NCI-H2227 (cell line): ENCODE measurements at regions not wholly inside any gene's neighbourhood (a gene's known extent, or its start where the extent isn't known, plus 50 kb on each side); places are given as distances from the start of the nearest gene placed in this dataset.

ENCODE experiments used
- DNase-seq: peaks from one replicate; lab custom pipeline; 2025; ENCODE audit not compliant: unreplicated experiment; lab: John Stamatoyannopoulos, UW

GRCh38 chr2:14123436-14124103 is 508.9 kb upstream of the LRATD1 start:
- DNase-seq, result no peak

GRCh38 chr2:14125624-14126293 is 506.8 kb upstream of the LRATD1 start:
- no peak for DNase-seq

DNA sequence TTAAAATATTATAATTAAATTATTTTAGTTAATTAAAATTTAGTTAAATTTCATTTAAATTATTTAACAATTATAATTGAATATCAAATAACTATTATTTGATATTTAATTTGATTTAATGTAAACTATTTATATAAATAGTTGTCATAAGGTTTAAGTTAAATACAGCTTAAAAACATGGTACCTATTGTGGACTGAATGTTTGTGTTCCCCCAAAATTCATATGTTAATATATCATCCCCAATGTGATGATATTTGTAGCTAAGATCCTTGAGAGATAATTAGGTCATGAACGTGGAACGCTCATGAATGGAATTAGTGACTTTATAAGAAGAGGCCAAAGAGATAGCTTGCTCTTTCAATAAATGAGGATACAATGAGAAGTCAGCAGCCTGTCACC is 505.7 kb upstream of the LRATD1 start:
- no peak for DNase-seq

GRCh38 chr2:14127765-14128164 is 504.8 kb upstream of the LRATD1 start:
- DNase-seq, result no peak

DNA sequence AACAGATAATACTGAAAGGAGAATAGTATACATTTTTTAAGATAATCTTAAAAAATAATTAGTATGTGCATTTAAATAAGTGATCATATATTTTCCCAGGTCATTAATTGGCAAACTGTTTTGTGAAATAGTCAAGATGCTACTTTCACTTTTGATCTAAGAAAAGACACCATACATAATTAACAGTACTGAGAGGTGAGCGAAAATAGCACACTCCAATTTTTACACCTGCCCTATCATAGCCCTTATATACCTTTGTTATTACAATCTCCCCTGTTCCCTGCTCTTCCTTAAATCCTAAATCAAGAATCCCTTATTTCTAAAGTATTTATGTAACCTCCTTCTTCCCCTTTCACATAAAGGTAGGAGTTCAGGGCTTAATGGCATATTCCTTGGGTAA is 500.1 kb upstream of the LRATD1 start:
- no peak for DNase-seq

DNA sequence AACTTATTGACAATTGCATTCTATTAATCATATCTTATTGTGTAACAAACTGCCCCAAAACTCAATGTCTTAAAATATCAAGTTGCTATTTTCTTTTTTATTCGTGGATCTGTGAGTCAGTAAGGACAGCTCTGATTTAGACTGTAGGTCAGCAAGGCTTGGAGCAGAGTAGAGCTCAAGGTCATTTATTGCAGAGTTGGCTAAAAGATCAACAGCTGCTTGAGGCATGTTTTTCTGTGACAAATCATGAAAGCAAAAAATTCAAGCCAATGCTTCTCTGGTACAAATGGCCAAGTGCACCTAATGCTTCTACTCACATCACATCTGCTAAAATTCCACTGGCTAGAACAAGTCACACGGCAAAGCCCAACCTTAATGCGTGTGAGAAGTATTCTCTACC is 497.7 kb upstream of the LRATD1 start:
- no peak for DNase-seq

DNA sequence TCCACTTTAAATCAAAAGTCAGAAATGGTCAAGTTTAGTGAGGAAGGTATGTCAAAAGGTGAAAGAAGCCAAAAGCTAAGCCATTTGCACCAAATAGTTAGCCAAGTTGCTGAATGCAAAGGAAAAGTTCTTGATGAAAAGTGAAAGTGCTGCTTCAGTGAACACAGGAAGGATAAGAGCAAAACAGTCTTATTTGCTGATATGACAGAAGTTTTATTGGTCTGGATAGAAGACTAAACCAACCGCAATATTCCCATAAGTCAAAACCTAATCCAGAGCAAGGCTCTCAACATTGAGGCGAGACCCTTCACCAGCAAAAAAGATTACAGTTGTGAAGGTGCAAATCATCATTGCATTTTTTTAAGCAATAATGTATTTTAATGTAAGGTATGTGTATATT is 496.5 kb upstream of the LRATD1 start:
- DNase-seq, result no peak

DNA sequence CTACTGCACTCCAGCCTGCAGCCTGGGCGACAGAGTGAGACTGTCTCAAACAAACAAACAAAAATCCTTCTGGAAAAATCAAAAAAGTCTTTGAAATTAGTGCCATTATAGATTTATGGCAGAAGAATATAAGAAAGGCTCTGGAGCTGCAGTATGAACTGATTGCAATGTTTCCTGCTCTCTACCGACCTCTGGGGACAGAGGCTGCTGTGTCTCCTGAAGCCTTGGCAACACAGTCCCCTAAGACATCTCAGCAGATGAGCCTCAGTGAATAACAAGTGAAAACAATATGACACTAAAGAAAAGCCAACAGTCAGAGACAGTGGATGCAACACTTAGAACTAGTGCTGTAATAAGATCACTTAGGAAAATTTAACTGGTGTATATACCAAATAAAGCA is 494.9 kb upstream of the LRATD1 start:
- no peak for DNase-seq

- peak; percentile 65 for DNase-seq
Measured at GRCh38 chr2:14140009-14140550, 492.4 kb upstream of the LRATD1 start.

DNA sequence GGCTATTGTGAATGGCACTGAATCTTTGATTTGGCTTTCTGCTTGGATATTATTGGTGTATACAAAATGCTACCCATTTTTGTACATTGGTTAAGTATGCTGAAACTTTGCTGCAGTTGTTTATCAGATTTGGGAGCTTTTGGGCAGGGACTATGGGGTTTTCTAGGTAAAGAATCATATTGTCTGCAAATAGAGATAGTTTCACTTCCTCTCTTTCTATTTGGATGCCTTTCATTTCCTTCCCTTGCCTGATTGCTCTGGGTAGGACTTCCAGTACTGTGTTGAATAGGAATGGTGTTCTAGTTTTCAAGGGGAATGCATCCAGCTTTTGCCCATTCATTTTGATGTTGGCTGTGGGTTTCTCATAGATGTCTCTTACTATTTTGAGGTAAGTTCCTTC is 489.1 kb upstream of the LRATD1 start:
- no peak for DNase-seq

- DNase-seq, result no peak
Measured at GRCh38 chr2:14148216-14148615, 484.3 kb upstream of the LRATD1 start.

- no peak for DNase-seq
Measured at GRCh38 chr2:14157816-14158215, 474.7 kb upstream of the LRATD1 start.

DNA sequence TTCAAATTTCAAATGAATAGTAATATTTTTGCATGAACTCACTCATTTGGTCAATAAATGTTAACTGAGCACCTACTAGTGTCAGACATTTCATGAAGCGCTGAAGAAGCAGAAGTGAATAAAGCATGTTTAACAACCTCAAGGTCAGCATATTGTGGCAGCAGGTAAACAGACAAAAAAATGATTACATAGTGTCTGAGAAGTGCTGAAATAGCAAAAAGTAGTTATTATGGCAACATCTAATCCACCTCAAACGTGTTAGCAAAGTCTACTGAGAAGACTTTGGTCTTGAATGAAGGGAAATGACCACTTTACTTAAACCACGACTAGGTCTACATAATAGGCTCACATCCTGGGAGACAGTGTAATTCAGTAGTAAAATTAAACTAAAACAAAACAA is 452.2 kb upstream of the LRATD1 start:
- DNase-seq, result no peak

DNA sequence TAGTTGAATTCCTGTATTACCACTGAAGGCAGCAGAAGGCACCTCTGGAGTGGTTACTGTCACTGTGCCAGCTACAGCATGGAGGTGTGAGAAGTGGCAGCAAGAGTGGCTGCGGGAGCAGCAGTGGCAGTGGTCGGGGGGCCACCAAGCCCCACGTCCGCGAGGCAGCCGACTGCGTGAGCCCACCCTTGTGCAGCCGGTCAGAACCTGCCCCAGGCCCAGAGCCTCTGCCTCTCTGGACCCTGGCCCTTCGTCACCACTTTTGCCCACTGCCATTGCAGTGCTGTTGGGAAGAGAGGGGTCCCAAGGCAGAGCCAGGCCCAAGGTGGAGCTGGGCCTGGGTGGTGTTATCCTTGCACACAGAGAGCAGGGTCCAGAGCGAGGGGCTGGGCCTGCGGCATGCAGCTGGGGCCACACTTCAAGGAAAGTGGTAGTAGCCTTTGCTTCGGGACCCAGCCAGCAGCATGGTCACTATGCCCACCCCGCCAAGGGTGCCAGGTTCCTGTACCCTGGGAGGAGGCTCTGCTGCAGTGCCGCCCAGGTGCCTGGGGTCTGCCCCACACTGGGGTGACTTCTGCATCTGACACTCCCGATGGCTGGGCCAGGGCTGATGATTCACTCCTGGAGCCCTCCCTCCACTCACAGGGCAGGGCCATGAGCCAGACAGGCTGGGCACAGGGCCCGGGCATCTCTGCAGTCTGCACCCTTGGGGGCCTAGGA is 450.1 kb upstream of the LRATD1 start:
- DNase-seq, result no peak

DNA sequence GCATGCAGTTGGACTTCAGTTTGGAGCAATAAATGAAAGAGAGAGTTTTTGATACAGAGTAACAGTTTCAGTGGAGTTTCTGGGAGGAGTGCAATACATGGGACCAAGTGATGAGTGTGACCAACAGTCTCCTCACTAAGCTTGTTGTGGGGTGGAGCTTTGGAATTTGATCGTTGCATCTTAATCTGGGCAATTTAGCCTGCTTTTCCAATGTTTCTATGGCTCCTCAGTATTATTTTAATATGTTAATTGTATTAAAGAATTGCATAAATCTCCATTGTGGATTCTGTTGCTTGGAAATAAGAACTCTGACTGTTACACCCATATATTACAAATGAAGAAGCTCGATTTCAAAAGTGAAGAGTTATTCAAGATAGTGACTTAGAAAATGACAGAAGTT is 446.6 kb upstream of the LRATD1 start:
- no peak for DNase-seq

DNA sequence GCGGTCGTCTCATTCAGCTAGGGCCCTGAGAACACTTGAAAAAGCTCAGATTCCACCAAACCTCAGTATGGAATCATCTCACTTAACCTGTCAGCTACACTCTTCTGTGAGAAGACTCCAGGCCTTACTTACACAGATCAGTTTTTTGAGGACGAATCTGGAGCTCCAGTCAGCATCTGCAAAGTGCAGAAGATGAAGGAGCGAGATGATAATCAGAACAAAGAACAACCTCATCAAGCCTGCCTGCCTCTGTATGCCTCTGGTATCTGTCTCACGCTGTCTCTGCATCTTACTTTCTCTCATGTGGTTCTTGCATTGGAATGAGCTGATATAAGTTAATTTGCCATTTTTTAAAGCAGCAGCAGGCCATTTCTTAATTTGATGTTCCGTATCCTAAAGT is 444.1 kb upstream of the LRATD1 start:
- no peak for DNase-seq

- no peak for DNase-seq
Measured at GRCh38 chr2:14189929-14190328, 442.6 kb upstream of the LRATD1 start.

DNA sequence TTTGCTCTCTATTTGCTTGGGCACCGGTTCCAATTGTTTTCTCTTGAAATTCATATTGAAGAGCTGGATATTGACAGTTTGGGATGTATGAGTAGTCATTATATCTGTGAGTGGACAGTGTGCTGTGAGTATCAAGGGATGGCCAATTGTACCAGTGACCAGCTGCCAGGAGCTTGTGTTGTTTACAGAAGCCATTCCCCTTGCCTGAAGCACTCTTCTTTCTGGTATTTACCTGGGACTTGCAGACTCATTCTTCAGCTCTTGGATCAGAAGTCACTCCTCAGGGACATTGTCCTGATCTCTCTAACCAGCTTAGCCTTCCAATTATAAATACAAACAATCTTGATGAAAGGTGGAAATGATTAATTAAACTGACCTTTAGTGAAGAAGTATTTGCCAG is 438.3 kb upstream of the LRATD1 start:
- DNase-seq, result no peak

DNA sequence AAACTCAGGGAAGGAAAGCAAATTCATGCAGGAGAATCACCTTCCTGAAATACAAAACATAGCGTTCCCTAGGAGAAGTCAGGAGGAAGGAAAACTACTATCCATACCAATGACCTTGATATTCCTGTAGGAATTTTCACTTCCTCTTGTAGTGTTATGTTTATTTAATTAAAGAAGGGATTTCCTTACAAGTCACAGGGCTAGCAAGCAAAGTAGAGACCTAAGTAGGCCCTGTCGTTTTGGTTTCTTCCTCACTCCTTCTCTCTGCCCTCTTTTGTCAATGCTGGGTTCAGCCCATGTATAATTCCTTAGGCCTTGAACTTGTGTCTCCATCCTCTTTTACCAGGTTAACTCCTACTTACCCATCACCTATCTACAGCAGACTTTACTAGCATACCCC is 435.2 kb upstream of the LRATD1 start:
- no peak for DNase-seq

DNA sequence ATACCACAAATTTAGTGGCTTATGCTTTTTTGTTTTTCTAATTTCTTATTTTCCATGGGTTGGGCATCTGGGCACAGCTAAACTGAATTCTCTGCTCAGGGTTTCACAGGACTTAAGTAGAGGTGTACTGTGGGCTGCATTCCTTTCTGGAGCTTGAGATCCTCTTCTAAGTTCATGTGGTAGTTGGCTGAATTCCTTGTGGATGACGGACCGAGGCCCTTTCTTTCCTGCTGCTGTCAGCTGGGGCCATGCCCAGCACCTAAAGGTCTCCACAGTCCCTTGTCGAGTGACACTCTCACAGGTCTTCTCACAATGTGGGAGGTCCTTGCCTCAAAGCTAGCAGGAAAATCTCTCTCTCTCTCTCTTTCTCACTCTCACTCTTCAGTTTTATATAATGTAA is 433.5 kb upstream of the LRATD1 start:
- no peak for DNase-seq

DNA sequence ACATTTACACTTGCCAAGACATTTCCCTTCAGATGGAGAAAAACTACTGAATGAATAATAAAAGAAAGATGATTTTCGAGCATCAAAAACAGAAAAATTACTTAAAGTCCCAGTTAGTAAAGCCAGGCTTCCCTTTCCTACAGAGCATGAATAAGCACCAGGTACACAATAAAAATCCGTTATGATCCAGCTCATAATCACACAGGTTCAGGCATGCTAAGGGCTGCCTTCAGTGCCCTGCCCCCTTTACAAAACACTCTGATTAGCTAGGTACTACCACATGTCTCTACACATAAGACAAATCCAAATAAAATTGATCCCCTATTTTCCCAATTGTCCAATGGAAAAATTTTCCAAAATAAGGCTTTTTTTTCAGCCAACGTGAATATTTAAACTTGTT is 413.2 kb upstream of the LRATD1 start:
- DNase-seq, result no peak

DNA sequence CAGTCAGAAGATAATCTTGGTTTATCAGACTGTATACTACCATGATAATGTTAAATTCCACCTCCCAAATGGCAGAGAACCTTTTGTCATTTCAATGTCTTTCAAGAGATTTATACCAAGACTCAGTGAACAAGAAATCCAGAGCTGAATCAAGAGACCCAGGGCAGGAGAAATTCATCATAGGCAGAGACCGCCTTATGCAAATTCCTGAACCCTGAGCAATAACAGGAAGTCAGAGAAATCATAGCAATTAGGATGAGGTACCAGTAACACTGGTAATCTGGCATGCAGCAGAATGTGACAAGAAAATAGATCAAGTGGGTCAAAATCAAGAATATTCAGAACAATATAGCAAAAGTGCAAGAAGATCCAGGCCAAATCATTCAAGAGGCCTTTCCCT is 412.4 kb upstream of the LRATD1 start:
- no peak for DNase-seq
